GM23248 (cell line): ENCODE measurements at regions not wholly inside any gene's neighbourhood (a gene's known extent, or its start where the extent isn't known, plus 50 kb on each side); places are given as distances from the start of the nearest gene placed in this dataset.

Experiments used
- DNase-seq: peaks from one replicate; pipeline ENCODE4 v3.0.0-alpha.2; 2015
- H2AFZ ChIP-seq: fragments of 200-600 bp; sonication (generic); 2 replicates; pipeline ENCODE4 v1.6.1; 2016; ENCODE audit warnings: antibody characterized with exemption
- H3F3A ChIP-seq: fragments of 200-600 bp; sonication (generic); 2 replicates; pipeline ENCODE4 v1.6.1; 2016; ENCODE audit warnings: mild to moderate bottlenecking, antibody characterized with exemption, mixed run types; ENCODE audit not compliant: insufficient read depth
- H3K27ac ChIP-seq: fragments of 200-600 bp; sonication (generic); 2 replicates; pipeline ENCODE4 v1.5.1; 2016; ENCODE audit warnings: mild to moderate bottlenecking
- H3K27me3 ChIP-seq: fragments of 200-600 bp; sonication (generic); replicated peaks from 2 replicates; pipeline ENCODE4 v1.6.1; 2016; ENCODE audit warnings: mild to moderate bottlenecking; ENCODE audit not compliant: insufficient read depth
- H3K36me3 ChIP-seq: fragments of 200-600 bp; sonication (generic); 2 replicates; pipeline ENCODE4 v1.6.1; 2016; ENCODE audit warnings: low read depth, mild to moderate bottlenecking
- H3K4me1 ChIP-seq: fragments of 200-600 bp; sonication (generic); 2 replicates; pipeline ENCODE4 v1.6.1; 2016; ENCODE audit warnings: mild to moderate bottlenecking; ENCODE audit not compliant: insufficient read depth
- H3K4me2 ChIP-seq: fragments of 200-600 bp; sonication (generic); one replicate; pipeline ENCODE4 v1.6.1; 2016; ENCODE audit warnings: mild to moderate bottlenecking; ENCODE audit not compliant: unreplicated experiment
- H3K4me3 ChIP-seq: fragments of 200-600 bp; sonication (generic); 2 replicates; pipeline ENCODE4 v1.5.1; 2016; ENCODE audit warnings: mild to moderate bottlenecking
- H3K79me2 ChIP-seq: fragments of 200-600 bp; sonication (generic); 2 replicates; pipeline ENCODE4 v1.6.1; 2016; ENCODE audit warnings: mild to moderate bottlenecking; ENCODE audit not compliant: insufficient read depth
- H3K9ac ChIP-seq: fragments of 200-600 bp; sonication (generic); 2 replicates; pipeline ENCODE4 v1.6.1; 2016; ENCODE audit warnings: mild to moderate bottlenecking
- H3K9me2 ChIP-seq: fragments of 200-600 bp; sonication (generic); 2 replicates; pipeline ENCODE4 v1.6.1; 2016; ENCODE audit warnings: mixed run types, mild to moderate bottlenecking, moderate library complexity; ENCODE audit not compliant: insufficient read depth
- H3K9me3 ChIP-seq: fragments of 200-600 bp; sonication (generic); one replicate; pipeline ENCODE4 v1.6.1; 2017; ENCODE audit warnings: low read depth
- H4K20me1 ChIP-seq: fragments of 200-600 bp; sonication (generic); 2 replicates; pipeline ENCODE4 v1.6.0; 2016; ENCODE audit not compliant: insufficient read depth
- EZH2 ChIP-seq: fragments of 200-600 bp; sonication (generic); IDR thresholded peaks from 2 replicates; pipeline ENCODE4 v1.6.1; 2018; ENCODE audit warnings: antibody characterized with exemption, mild to moderate bottlenecking; ENCODE audit not compliant: insufficient read depth, poor library complexity, severe bottlenecking
- EZH2phosphoT487 ChIP-seq: fragments of 200-600 bp; sonication (generic); IDR thresholded peaks from 2 replicates; pipeline ENCODE4 v1.6.1; 2018; ENCODE audit warnings: antibody characterized with exemption, moderate library complexity, mild to moderate bottlenecking, low read depth; ENCODE audit not compliant: insufficient read depth
- WGBS, 2 experiments: methylation state at CpG; one replicate each; pipeline ENCODE4 v1.1.6; 2015 to 2017; ENCODE audit warnings: low lambda C conversion rate in 2 of 2, low coverage in 1 of 2; ENCODE audit errors: missing lambda C conversion rate in 2 of 2; 5-methylcytosine and 5-hydroxymethylcytosine counted together
- in situ Hi-C: fragments of 300-500 bp; cut with MboI; formaldehyde crosslinking; loops from 2 replicates; pipeline ENCODE4 v1.15.0; 2020

DNA sequence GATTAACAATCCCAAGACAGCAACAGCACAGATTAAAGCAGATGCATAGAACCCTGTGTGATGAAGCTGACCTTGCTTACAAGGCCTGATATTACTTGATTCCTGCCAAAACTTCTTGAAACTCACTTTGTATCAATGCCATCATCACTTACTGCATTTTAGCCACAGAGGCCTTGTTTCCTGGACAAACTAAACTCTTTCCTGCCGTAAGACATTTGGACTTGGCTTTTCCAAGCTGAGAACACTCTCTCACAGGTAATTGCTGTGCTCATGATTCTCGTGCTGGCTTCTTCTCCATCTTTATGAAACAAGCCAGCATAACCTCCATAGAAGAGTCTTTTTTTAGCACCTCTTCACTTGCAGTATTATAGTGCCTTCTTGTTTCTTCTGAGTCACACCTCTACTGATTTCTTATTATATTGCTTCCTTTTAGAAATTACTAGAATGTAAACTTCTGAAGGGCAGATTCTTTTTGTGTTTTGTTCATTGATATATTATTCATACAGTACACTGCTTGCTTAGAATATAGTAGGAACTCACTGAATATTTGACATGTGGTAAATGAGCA, 456.5 kb upstream of the ZNF608 start:
- Histone ChIP-seq H3K79me2 (no peaks in the 10 kb centered on the region), H3K9ac (no peak overlapping the region), H3K27ac (no peak overlapping the region), H3K9me3 (no peaks in the 10 kb centered on the region), H2AFZ (no peak overlapping the region), H3K9me2 (no peaks in the 10 kb centered on the region), H4K20me1 (no peaks in the 10 kb centered on the region), H3K27me3 (no peaks in the 10 kb centered on the region), H3K4me1 (0 out of 2 replicates have a peak, but pooled peaks cover 4% of the 10 kb centered on the region), H3K36me3 (no peaks in the 10 kb centered on the region), H3K4me2 (no peak overlapping the region), H3K4me3 (no peak overlapping the region), H3F3A (no peaks in the 10 kb centered on the region)
- 71 to 74% methylated on average over 2 of the region's 2 CpGs for WGBS, 2 experiments
- TF ChIP-seq EZH2: no peak
- TF ChIP-seq EZH2phosphoT487: no peak
- no peak for DNase-seq
- in situ Hi-C loops: no loop called here

DNA sequence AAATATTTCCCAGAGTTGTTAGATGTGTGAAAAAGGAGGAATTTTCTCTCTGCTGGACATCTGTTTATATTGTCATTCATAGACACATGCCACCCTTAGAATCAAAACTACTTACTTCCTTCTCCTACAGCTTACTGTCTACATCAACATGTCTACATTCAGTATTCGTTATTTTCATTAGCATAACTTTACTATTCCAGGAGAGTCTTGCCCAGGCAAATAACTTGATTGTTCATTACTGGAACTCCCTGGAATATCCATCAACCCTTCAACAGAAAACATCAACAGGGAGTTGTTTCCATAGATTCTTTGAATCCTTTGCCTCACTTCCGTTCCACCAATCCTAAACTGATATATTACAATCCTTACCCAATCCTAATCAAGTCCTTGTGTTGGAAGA, 457.5 kb upstream of the ZNF608 start:
- in situ Hi-C loops: no loop called here
- 92% methylated on average over 2 of the region's 2 CpGs for WGBS, 2 experiments

DNA sequence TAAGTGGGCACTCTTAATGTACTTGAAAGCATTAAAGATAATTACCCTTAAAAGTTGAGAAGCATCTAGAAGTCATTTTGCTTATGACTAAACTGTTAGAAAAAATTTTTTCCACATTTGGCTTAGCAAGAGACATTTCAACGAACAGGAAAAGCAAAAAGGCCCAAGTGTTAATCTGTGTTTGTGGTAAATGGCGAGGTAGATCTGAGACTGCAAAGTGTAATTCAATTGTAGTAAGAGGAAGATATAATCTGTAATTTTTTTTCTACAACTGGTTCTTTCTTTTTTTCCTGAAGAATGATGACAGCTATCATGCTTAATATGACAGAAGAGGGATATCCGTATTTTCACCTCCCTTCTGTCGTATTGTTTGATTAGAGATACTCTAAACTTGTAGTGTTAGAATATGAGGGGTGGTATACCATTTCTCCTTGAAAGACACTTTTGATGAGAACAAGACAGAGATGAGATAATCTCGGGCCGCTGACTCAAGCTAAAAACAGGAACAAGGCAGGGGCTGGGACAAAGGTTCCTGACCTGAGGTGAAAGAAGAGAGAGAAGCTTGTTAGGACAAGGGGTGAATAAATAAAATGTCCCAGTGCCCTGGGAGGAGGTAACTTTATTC, 459.3 kb upstream of the ZNF608 start:
- 93 to 95% methylated on average over 6 of the region's 6 CpGs for WGBS, 2 experiments

More for the DNA sequence above, 457.5 kb upstream of the ZNF608 start:
- H3F3A ChIP-seq: no peaks in the 10 kb centered on the region
- no peak overlapping the region for H3K4me3 ChIP-seq
- H3K9me2 ChIP-seq: no peaks in the 10 kb centered on the region
- no peaks in the 10 kb centered on the region for H4K20me1 ChIP-seq
- no peak overlapping the region for H2AFZ ChIP-seq
- no peak for TF ChIP-seq EZH2phosphoT487
- TF ChIP-seq EZH2: no peak
- no peaks in the 10 kb centered on the region for H3K27me3 ChIP-seq
- no peak overlapping the region for H3K27ac ChIP-seq
- H3K4me1 ChIP-seq: 0 out of 2 replicates have a peak, but pooled peaks cover 4% of the 10 kb centered on the region
- no peaks in the 10 kb centered on the region for H3K9me3 ChIP-seq
- no peaks in the 10 kb centered on the region for H3K79me2 ChIP-seq
- H3K9ac ChIP-seq: no peak overlapping the region
- DNase-seq: no peak
- H3K36me3 ChIP-seq: no peaks in the 10 kb centered on the region
- no peak overlapping the region for H3K4me2 ChIP-seq

DNA sequence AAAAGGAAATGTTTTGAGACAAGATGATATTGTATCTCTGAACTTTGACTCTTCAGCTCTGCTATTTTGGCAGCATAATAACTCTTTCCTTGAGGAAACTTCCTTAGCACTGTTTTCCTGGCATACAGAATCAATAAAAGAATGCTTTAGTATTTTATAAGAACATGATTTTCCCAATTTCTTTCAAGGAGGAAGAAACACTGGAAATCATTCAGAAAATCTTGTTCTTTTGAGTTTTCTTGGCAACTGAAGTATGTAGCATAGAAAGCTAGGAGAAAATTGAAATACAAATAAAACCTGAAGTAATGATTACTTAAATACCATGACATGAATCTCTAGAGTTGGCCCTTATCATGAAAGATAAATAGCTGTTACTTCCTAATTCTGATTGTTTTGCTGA, 461.4 kb upstream of the ZNF608 start:
- Histone ChIP-seq H3K9ac (no peak overlapping the region), H2AFZ (no peak overlapping the region), H3F3A (no peaks in the 10 kb centered on the region), H3K9me2 (no peaks in the 10 kb centered on the region), H3K4me1 (no peaks in the 10 kb centered on the region), H3K9me3 (no peaks in the 10 kb centered on the region), H4K20me1 (no peaks in the 10 kb centered on the region), H3K4me3 (no peak overlapping the region), H3K27me3 (no peaks in the 10 kb centered on the region), H3K36me3 (no peaks in the 10 kb centered on the region), H3K27ac (no peak overlapping the region), H3K4me2 (no peak overlapping the region), H3K79me2 (no peaks in the 10 kb centered on the region)
- DNase-seq: no peak
- TF ChIP-seq EZH2 (no peak), EZH2phosphoT487 (no peak)
- in situ Hi-C loops: no loop called here

More for the DNA sequence above, 459.3 kb upstream of the ZNF608 start:
- in situ Hi-C loops: no loop called here
- Histone ChIP-seq H3K9me3 (no peaks in the 10 kb centered on the region), H3K9me2 (no peaks in the 10 kb centered on the region), H3K27ac (no peak overlapping the region), H3F3A (no peaks in the 10 kb centered on the region), H3K36me3 (no peaks in the 10 kb centered on the region), H3K4me1 (0 out of 2 replicates have a peak, but pooled peaks cover 2% of the 10 kb centered on the region), H2AFZ (no peak overlapping the region), H3K9ac (no peak overlapping the region), H3K79me2 (no peaks in the 10 kb centered on the region), H3K4me2 (no peak overlapping the region), H3K27me3 (no peaks in the 10 kb centered on the region), H3K4me3 (no peak overlapping the region), H4K20me1 (no peaks in the 10 kb centered on the region)
- no peak for DNase-seq
- TF ChIP-seq EZH2phosphoT487 (no peak), EZH2 (no peak)

DNA sequence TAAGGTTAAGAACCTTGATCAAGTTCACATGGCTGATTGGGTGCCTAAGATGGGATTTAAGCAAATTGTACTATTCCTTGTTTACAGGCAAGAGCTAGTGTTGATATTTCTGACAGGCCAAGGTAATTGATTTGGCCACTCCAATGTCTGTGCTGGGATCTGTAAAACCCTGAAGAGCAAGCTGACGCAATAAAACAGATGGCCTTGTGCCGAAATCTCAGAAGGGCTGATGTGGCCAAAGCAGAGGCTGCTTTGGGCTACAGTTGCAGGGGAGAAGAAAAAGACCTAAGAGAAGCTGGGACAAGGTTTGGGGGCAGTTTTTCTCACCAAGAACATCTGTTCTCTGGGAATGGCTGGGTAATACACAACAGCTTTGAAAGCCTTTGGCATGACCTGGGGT, 463.2 kb upstream of the ZNF608 start:
- TF ChIP-seq EZH2phosphoT487: no peak
- TF ChIP-seq EZH2: no peak
- H3K27ac ChIP-seq: no peak overlapping the region
- H3K4me2 ChIP-seq: no peak overlapping the region
- no peaks in the 10 kb centered on the region for H3F3A ChIP-seq
- H3K36me3 ChIP-seq: no peaks in the 10 kb centered on the region
- H3K9me2 ChIP-seq: no peaks in the 10 kb centered on the region
- no peaks in the 10 kb centered on the region for H3K79me2 ChIP-seq
- H3K27me3 ChIP-seq: no peaks in the 10 kb centered on the region
- no peak overlapping the region for H3K9ac ChIP-seq
- H3K4me3 ChIP-seq: no peak overlapping the region
- WGBS, 2 experiments: 45 to 66% methylated on average over 2 of the region's 2 CpGs
- in situ Hi-C loops: no loop called here
- no peaks in the 10 kb centered on the region for H3K9me3 ChIP-seq
- no peaks in the 10 kb centered on the region for H3K4me1 ChIP-seq
- DNase-seq: peak; percentile 14
- H2AFZ ChIP-seq: no peak overlapping the region
- H4K20me1 ChIP-seq: no peaks in the 10 kb centered on the region
